K562 (cell line): ENCODE measurements at regions not wholly inside any gene's neighbourhood (a gene's known extent, or its start where the extent isn't known, plus 50 kb on each side); places are given as distances from the start of the nearest gene placed in this dataset.

Source experiments
- ATAC-seq: fragments of 200-7000 bp; cut with Tn5 transposase; 3 replicates; pipeline ENCODE4 v1.9.1; 2020; ENCODE audit warnings: moderate library complexity
- BruUV-seq: library from RNA; stranded (reverse); fragments of 400-500 nt; replicated peaks from 2 replicates; lab custom pipeline; 2021; lab: Mats Ljungman, UMichigan
- CTCF ChIA-PET: fragments of 300-600 bp; formaldehyde crosslinking; extraction: SDS; loops from one replicate; lab custom pipeline; 2021; ENCODE audit warnings: low intra/inter-chr PET ratio; lab: Yijun Ruan, JAX
- POLR2A ChIA-PET: fragments of 300-600, 350-650 bp; sonication (Branson Sonifier 250); formaldehyde crosslinking; extraction: SDS; loops from one replicate; lab custom pipeline; 2021; ENCODE audit warnings: antibody characterized with exemption, inconsistent platforms; lab: Yijun Ruan, JAX
- DNase-seq, 4 experiments: peaks; one replicate each; pipeline versions ENCODE4 v3.0.0 to v3.0.0-alpha.2; 2011 to 2018; ENCODE audit warnings: low spot score in 3 of 4, mixed read lengths in 3 of 4; ENCODE audit errors: extremely low read depth in 1 of 4
- FAIRE-seq: peaks from 2 replicates; lab custom pipeline; 2011; peaks lifted over from hg19 to GRCh38; lab: Jason Lieb, UNC
- H2AFZ ChIP-seq: 2 replicates; pipeline ENCODE4 v1.6.0; 2011; ENCODE audit warnings: low read depth, low read length, control low read depth, inconsistent platforms
- H3K27ac ChIP-seq: fragments of 200-600 bp; 3 replicates; pipeline ENCODE4 v1.8.0; 2011; ENCODE audit warnings: low read depth, mild to moderate bottlenecking, control low read depth, inconsistent platforms, low read length, moderate library complexity, mixed read lengths; ENCODE audit errors: extremely low read depth
- H3K27me3 ChIP-seq, 2 experiments: fragments of 300-600 bp in 1 of 2; 2 replicates in 1 of 2; 3 replicates in 1 of 2; pipeline versions ENCODE4 v1.6.0 to v1.8.0; 2011; ENCODE audit warnings: inconsistent platforms in 2 of 2, low read length in 2 of 2, mild to moderate bottlenecking in 1 of 2, mixed read lengths in 1 of 2, moderate library complexity in 1 of 2; ENCODE audit not compliant: control insufficient read depth in 2 of 2, insufficient read depth in 2 of 2
- H3K36me3 ChIP-seq: fragments of 300-600 bp; 3 replicates; pipeline ENCODE4 v1.8.0; 2011; ENCODE audit warnings: mild to moderate bottlenecking, low read length, inconsistent platforms; ENCODE audit not compliant: control insufficient read depth, insufficient read depth
- H3K4me1 ChIP-seq, 2 experiments: fragments of 200-600 bp in 1 of 2; replicated peaks in 1 of 2; 2 replicates in 1 of 2; 3 replicates in 1 of 2; pipeline versions ENCODE4 v1.5.1 to v1.8.0; 2011; ENCODE audit warnings: inconsistent platforms in 2 of 2, low read length in 2 of 2, mild to moderate bottlenecking in 1 of 2, mixed read lengths in 1 of 2, moderate library complexity in 1 of 2; ENCODE audit not compliant: control insufficient read depth in 2 of 2, insufficient read depth in 2 of 2
- H3K4me2 ChIP-seq: 2 replicates; pipeline ENCODE4 v1.6.1; 2011; ENCODE audit warnings: low read length, control low read depth, inconsistent platforms, mixed read lengths; ENCODE audit not compliant: insufficient read depth
- H3K4me3 ChIP-seq: fragments of 200-600 bp; sonication (generic), shearing (Covaris generic); 2 replicates; pipeline ENCODE4 v1.5.1; 2016; ENCODE audit warnings: control low read depth, inconsistent platforms
- H3K79me2 ChIP-seq: fragments of 200-600 bp; 3 replicates; pipeline ENCODE4 v1.8.0; 2011; ENCODE audit warnings: low read length, inconsistent platforms; ENCODE audit not compliant: control insufficient read depth, insufficient read depth
- H3K9ac ChIP-seq, 2 experiments: 2 replicates each; pipeline versions ENCODE4 v1.6.0 to v1.6.1; 2011; ENCODE audit warnings: low read depth in 2 of 2, low read length in 2 of 2, control low read depth in 1 of 2, inconsistent platforms in 1 of 2, mild to moderate bottlenecking in 1 of 2, mixed read lengths in 1 of 2; ENCODE audit not compliant: insufficient read depth in 1 of 2
- H3K9me1 ChIP-seq: one replicate; pipeline ENCODE4 v1.6.0; 2011; ENCODE audit warnings: inconsistent platforms, mild to moderate bottlenecking, low read length, moderate library complexity; ENCODE audit not compliant: control insufficient read depth, insufficient read depth
- H3K9me3 ChIP-seq: replicated peaks from 2 replicates; pipeline ENCODE4 v1.5.1; 2011; ENCODE audit warnings: low read depth, low read length, inconsistent platforms; ENCODE audit not compliant: control insufficient read depth, insufficient read depth
- H4K20me1 ChIP-seq: replicated peaks from 2 replicates; pipeline ENCODE4 v1.6.1; 2011; ENCODE audit warnings: low read length, inconsistent platforms, mixed read lengths; ENCODE audit not compliant: control insufficient read depth, insufficient read depth
- FOSL1 ChIP-seq: fragments of 200-800 bp; sonication (Bioruptor generic); conservative IDR thresholded peaks from 2 replicates; pipeline ENCODE4 v1.6.1; 2016; ENCODE audit warnings: missing genetic modification characterization, missing compliant biosample characterization
- NEUROD1 ChIP-seq: fragments of 150-350 bp; IDR thresholded peaks from 2 replicates; pipeline ENCODE4 v1.6.1; 2014; ENCODE audit warnings: borderline replicate concordance, low read length, low read depth; ENCODE audit not compliant: partially characterized antibody
- PHF21A ChIP-seq: fragments of 450-650 bp; IDR thresholded peaks from 2 replicates; pipeline ENCODE4 v1.6.1; 2017; ENCODE audit warnings: low read depth, borderline replicate concordance
- TAF15 ChIP-seq: fragments of 200-400 bp; formaldehyde crosslinking; IDR thresholded peaks from 2 replicates; pipeline ENCODE4 v1.6.1; 2017; ENCODE audit warnings: mild to moderate bottlenecking, low read depth, low read length, moderate library complexity
- TRIM25 ChIP-seq: fragments of 450-650 bp; IDR thresholded peaks from 2 replicates; pipeline ENCODE4 v1.7.0; 2016; ENCODE audit warnings: borderline replicate concordance
- ZBTB5 ChIP-seq: fragments of 450-650 bp; IDR thresholded peaks from 2 replicates; pipeline ENCODE4 v1.6.1; 2017; ENCODE audit warnings: antibody characterized with exemption
- ZEB2 ChIP-seq: fragments of 450-650 bp; IDR thresholded peaks from 2 replicates; pipeline ENCODE4 v1.6.1; 2016
- ZNF398 ChIP-seq: fragments of 250-450 bp; sonication (Bioruptor Pico); IDR thresholded peaks from 2 replicates; pipeline ENCODE4 v1.8.0; 2021; ENCODE audit warnings: moderate library complexity, mild to moderate bottlenecking, inconsistent platforms
- ZNF766 ChIP-seq: fragments of 200-800 bp; sonication (Bioruptor generic); conservative IDR thresholded peaks from 2 replicates; pipeline ENCODE4 v1.6.1; 2016; ENCODE audit warnings: missing genetic modification characterization, missing compliant biosample characterization
- WGBS: fragments of 100-300 bp; shearing (Covaris generic); methylation state at CpG from one replicate; pipeline ENCODE4 v1.1.6; 2016; ENCODE audit warnings: low coverage, mixed read lengths; ENCODE audit not compliant: insufficient coverage; ENCODE audit errors: missing lambda C conversion rate; 5-methylcytosine and 5-hydroxymethylcytosine counted together
- in situ Hi-C: fragments of 300-500 bp; cut with MboI; formaldehyde crosslinking; loops from 4 replicates; pipeline ENCODE4 v1.15.0; 2018; ENCODE audit warnings: inconsistent platforms, mixed read lengths
- intact Hi-C: fragments of 100-400 bp; cut with micrococcal nuclease; formaldehyde crosslinking; loops from 2 replicates; pipeline ENCODE4 v1.14.2; 2022

GRCh38 chr14:22334275-22334577 is 254.8 kb downstream of the DAD1 start:
- FAIRE-seq (no peak), ATAC-seq (no peak), DNase-seq (no peak)
- intact Hi-C loops = no loop called here
- H3K9me3 ChIP-seq = no peaks in the 10 kb centered on the region
- CTCF ChIA-PET = no interaction called here
- H3K4me2 ChIP-seq = peak overlapping the region; percentile 16; the same call in 1 of the 2 replicates
- WGBS = 0% methylated on average over 4 of the region's 4 CpGs
- no peaks in the 10 kb centered on the region for H4K20me1 ChIP-seq
- no peaks in the 10 kb centered on the region for H3K27me3 ChIP-seq
- no peak overlapping the region for H3K9ac ChIP-seq
- no peaks in the 10 kb centered on the region for H3K79me2 ChIP-seq
- no TSS peak for BruUV-seq
- no peaks in the 10 kb centered on the region for H3K9me1 ChIP-seq
- TF ChIP-seq ZNF766 (CRISPR knock-in tag) = 0 out of 2 replicates have a peak, but pooled peaks have one; percentile 9
- no peak for TF ChIP-seq TAF15
- peak; percentile 91 for TF ChIP-seq FOSL1 (tag)
- TF ChIP-seq ZNF398 (CRISPR knock-in tag) = no peak
- no peak for TF ChIP-seq TRIM25
- no peak for TF ChIP-seq NEUROD1
- TF ChIP-seq ZBTB5 = no peak
- no peak for TF ChIP-seq PHF21A
- no peak for TF ChIP-seq ZEB2
- TF ChIP-seq, all 486 proteins: peak for 2
- peaks cover 0 to 48% of the 10 kb centered on the region in 2 experiments; a peak in 4 of 5 replicates for H3K4me1 ChIP-seq
- H3K27ac ChIP-seq = no peak overlapping the region
- no peak overlapping the region for H3K4me3 ChIP-seq
- POLR2A ChIA-PET = interaction anchor here (1.1 kb wide), 1 partner anchor 214 kb away, joined by 3 read pairs; no protein-coding TSS in a partner anchor
- H3K36me3 ChIP-seq = no peaks in the 10 kb centered on the region
- in situ Hi-C loops = no loop called here
- 0 out of 2 replicates have a peak overlapping the region, but pooled peaks have one; percentile 44 for H2AFZ ChIP-seq
